Right lobe of liver (tissue), 6 donors: ENCODE measurements at regions not wholly inside any gene's neighbourhood (a gene's known extent, or its start where the extent isn't known, plus 50 kb on each side); places are given as distances from the start of the nearest gene placed in this dataset.

Experiments used
- ATAC-seq, 4 donors: fragments of 200-7000 bp; cut with Tn5 transposase; one replicate each; pipeline ENCODE4 v1.9.1; 2020; ENCODE audit warnings: mild to moderate bottlenecking in 4 of 4, moderate library complexity in 4 of 4
- DNase-seq, 3 donors: peaks; one replicate each; pipeline ENCODE4 v3.0.0-alpha.2; 2020
- H3K27ac ChIP-seq, 3 donors: fragments of 200-600 bp; one replicate each; pipeline ENCODE4 v1.8.0; 2022
- H3K27me3 ChIP-seq, 2 donors: fragments of 200-600 bp; one replicate each; pipeline ENCODE4 v1.8.0; 2022
- H3K36me3 ChIP-seq, 4 donors: fragments of 200-600 bp; sonication (generic) in 1 of 4; one replicate each; pipeline versions ENCODE4 v1.5.1 to v1.8.0; 2017 to 2022; ENCODE audit warnings: control low read depth in 1 of 4
- H3K4me1 ChIP-seq, 4 donors: fragments of 200-600 bp; sonication (generic) in 1 of 4; one replicate each; pipeline versions ENCODE4 v1.5.1 to v1.8.0; 2017 to 2022; ENCODE audit warnings: control low read depth in 1 of 4
- H3K4me3 ChIP-seq, 3 donors: fragments of 200-600 bp; one replicate each; pipeline ENCODE4 v1.8.0; 2022
- H3K9me3 ChIP-seq, 4 donors: fragments of 200-600 bp; sonication (generic) in 1 of 4; one replicate each; pipeline versions ENCODE4 v1.5.1 to v1.8.0; 2017 to 2022; ENCODE audit warnings: control low read depth in 1 of 4
- CTCF ChIP-seq, 4 donors: fragments of 200-600 bp in 3 of 4; fragments of 450-650 bp in 1 of 4; IDR thresholded peaks; one replicate each; pipeline versions ENCODE4 v1.5.1 to v1.8.0; 2016 to 2022; ENCODE audit warnings: antibody characterized with exemption in 4 of 4, mild to moderate bottlenecking in 2 of 4
- POLR2A ChIP-seq: fragments of 450-650 bp; IDR thresholded peaks from one replicate; pipeline ENCODE4 v1.6.1; 2017; ENCODE audit warnings: antibody characterized with exemption, mild to moderate bottlenecking
- WGBS: methylation state at CpG from one replicate; pipeline ENCODE4 v1.1.6; 2018; ENCODE audit warnings: low coverage, low lambda C conversion rate; ENCODE audit not compliant: insufficient coverage; ENCODE audit errors: missing lambda C conversion rate; 5-methylcytosine and 5-hydroxymethylcytosine counted together
- intact Hi-C, 2 donors: fragments of 100-400 bp; cut with DNase I; formaldehyde crosslinking; loops; one replicate each; pipeline versions ENCODE4 v1.11.2 to v1.14.1; 2022
- donor health status: DM: no; HTN: yes; CAD: no.
- donor health status: DM: no; HTN: no; CAD: no.
- donor health status: DM: no; HTN: no; CAD: no.
- donor health status: DM: no; HTN: yes; CAD: no.
- donor health status: DM: no; HTN: yes; CAD: no.

- Histone ChIP-seq H3K36me3 (no peaks in the 10 kb centered on the region), H3K27me3 (no peaks in the 10 kb centered on the region), H3K4me3 (no peak overlapping the region), H3K4me1 (peaks cover 0 to 21% (median 0%) of the 10 kb centered on the region in 4 donors), H3K27ac (no peak overlapping the region), H3K9me3 (no peaks in the 10 kb centered on the region)
- TF ChIP-seq CTCF (IDR thresholded peaks at IDR 0.05) (no peak), POLR2A (no peak)
- no CpG with 5 or more reads among the region's 3 CpGs for WGBS
- intact Hi-C loops: no loop called here
- no peak for DNase-seq
- no peak for ATAC-seq
Measured at GRCh38 chr12:107490010-107490409, 195.6 kb upstream of the PWP1 start.

- Histone ChIP-seq H3K9me3 (no peaks in the 10 kb centered on the region), H3K4me3 (no peak overlapping the region), H3K27me3 (no peaks in the 10 kb centered on the region), H3K36me3 (no peaks in the 10 kb centered on the region), H3K4me1 (peaks cover 0 to 14% (median 0%) of the 10 kb centered on the region in 4 donors), H3K27ac (no peak overlapping the region)
- WGBS: 81% methylated on average over 8 of the region's 9 CpGs
- ATAC-seq (no peak), DNase-seq (no peak)
- TF ChIP-seq POLR2A: no peak
- no peak for TF ChIP-seq CTCF (IDR thresholded peaks at IDR 0.05)
- intact Hi-C loops: no loop called here
Measured at GRCh38 chr12:107491856-107492255, 193.7 kb upstream of the PWP1 start.

- TF ChIP-seq CTCF (IDR thresholded peaks at IDR 0.05): no peak
- no peak for TF ChIP-seq POLR2A
- intact Hi-C loops: no loop called here
- Histone ChIP-seq H3K36me3 (no peaks in the 10 kb centered on the region), H3K4me1 (peaks cover 0 to 14% (median 0%) of the 10 kb centered on the region in 4 donors), H3K27me3 (no peaks in the 10 kb centered on the region), H3K27ac (peak overlapping the region in 1 of 3 donors; percentile 18), H3K4me3 (no peak overlapping the region), H3K9me3 (no peaks in the 10 kb centered on the region)
- ATAC-seq (peak; percentile 21 to 81 (median 58)), DNase-seq (no peak)
- 54% methylated on average over 6 of the region's 6 CpGs for WGBS
Measured at GRCh38 chr12:107492393-107493134, 193.0 kb upstream of the PWP1 start.

- Histone ChIP-seq H3K9me3 (no peaks in the 10 kb centered on the region), H3K36me3 (no peaks in the 10 kb centered on the region), H3K4me3 (no peak overlapping the region), H3K27me3 (no peaks in the 10 kb centered on the region), H3K27ac (no peak overlapping the region), H3K4me1 (peaks cover 0 to 14% (median 0%) of the 10 kb centered on the region in 4 donors)
- TF ChIP-seq CTCF (IDR thresholded peaks at IDR 0.05) (no peak), POLR2A (no peak)
- WGBS: 73% methylated on average over 3 of the region's 4 CpGs
- no peak for DNase-seq
- peak in 1 of 4 donors; percentile 33 for ATAC-seq
- intact Hi-C loops: no loop called here
Measured at GRCh38 chr12:107493135-107493494, 192.5 kb upstream of the PWP1 start.
